ENCODE measurements at regions not wholly inside any gene's neighbourhood (a gene's known extent, or its start where the extent isn't known, plus 50 kb on each side); places are given as distances from the start of the nearest gene placed in this dataset.

DNA sequence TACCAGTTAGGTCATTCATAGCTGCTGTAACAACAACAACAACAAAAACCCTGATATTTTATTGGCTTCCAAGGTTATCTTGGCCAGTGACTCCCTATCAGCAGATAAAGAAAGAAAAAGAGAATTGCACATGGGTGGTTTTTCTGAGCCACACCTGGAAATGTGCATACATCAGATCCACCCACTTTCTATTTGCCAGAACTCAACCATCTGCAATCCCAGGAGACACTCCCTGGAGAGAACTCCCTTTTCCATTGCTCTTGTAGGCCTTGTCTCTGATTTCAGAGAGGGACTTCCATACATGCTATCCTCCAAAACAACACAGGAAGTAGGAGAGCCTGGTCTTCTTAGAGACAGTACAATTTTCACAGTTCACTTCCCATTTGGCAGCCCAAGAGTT lies 74.9 kb upstream of the ZC3H11B start:
- Mint-ChIP-seq H3K9me3 (no peaks in the 10 kb centered on the region), H3K36me3 (ENCODE audit: insufficient read depth in 1 of 3, low read depth in 3 of 3) (no peaks in the 10 kb centered on the region), H3K27ac (no peak overlapping the region), H3K4me1 (peaks cover 0 to 5% of the 10 kb centered on the region in 2 experiments; a peak in 1 of 4 replicates), H3K4me3 (no peak overlapping the region), H3K27me3 (ENCODE audit: low read depth) (no peaks in the 10 kb centered on the region)
- Histone ChIP-seq H4K8ac (replicated peaks; ENCODE audit: insufficient read length, low read depth, low read length) (no peak overlapping the region), H3K79me2 (ENCODE audit: insufficient read depth, low read length) (no peaks in the 10 kb centered on the region), H3K23me2 (ENCODE audit: insufficient read length, low read depth, low read length, poor library complexity, severe bottlenecking) (no peaks in the 10 kb centered on the region), H3K18ac (ENCODE audit: insufficient read length, low read depth, low read length) (no peak overlapping the region), H3K4me2 (ENCODE audit: insufficient read depth, insufficient read length, low read length) (no peak overlapping the region), H3K23ac (ENCODE audit: insufficient read length, low read depth, low read length) (no peak overlapping the region), H3K27ac (ENCODE audit: insufficient read length, low read depth, low read length) (no peak overlapping the region), H3K14ac (ENCODE audit: insufficient read depth, low read length) (no peak overlapping the region), H2BK15ac (ENCODE audit: low read depth, low read length) (no peak overlapping the region), H2BK120ac (ENCODE audit: low read depth, low read length, poor library complexity, severe bottlenecking) (no peak overlapping the region), H2BK12ac (ENCODE audit: insufficient read length, low read depth, low read length) (no peak overlapping the region), H3K4me1 (ENCODE audit: insufficient read depth, low read length) (no peaks in the 10 kb centered on the region), H3K4ac (ENCODE audit: low read depth, low read length) (no peak overlapping the region), H4K5ac (ENCODE audit: insufficient read length, low read depth, low read length) (no peak overlapping the region), H3K27me3 (ENCODE audit: insufficient read depth, low read length) (no peaks in the 10 kb centered on the region), H3T11ph (ENCODE audit: low read length) (no peak overlapping the region), H2AFZ (ENCODE audit: low read length) (no peak overlapping the region), H4K91ac (ENCODE audit: insufficient read length, low read depth, low read length) (no peak overlapping the region), H2BK5ac (ENCODE audit: insufficient read length, low read length) (no peak overlapping the region), H4K20me1 (ENCODE audit: control insufficient read depth, insufficient read depth, insufficient read length) (no peaks in the 10 kb centered on the region), H2BK20ac (ENCODE audit: low read depth, low read length, poor library complexity, severe bottlenecking) (no peak overlapping the region), H3K79me1 (ENCODE audit: insufficient read depth, low read depth, low read length, poor library complexity, severe bottlenecking) (no peaks in the 10 kb centered on the region), H3K9me3 (ENCODE audit: control insufficient read depth, low read depth, low read length) (no peaks in the 10 kb centered on the region), H2AK5ac (ENCODE audit: insufficient read length, low read length) (no peak overlapping the region), H3K9ac (ENCODE audit: extremely low read depth, insufficient read length, low read length) (no peak overlapping the region), H3K56ac (ENCODE audit: insufficient read length, low read depth, low read length) (no peak overlapping the region)
- DNase-seq, result no peak
- TF ChIP-seq, protein P1, sequence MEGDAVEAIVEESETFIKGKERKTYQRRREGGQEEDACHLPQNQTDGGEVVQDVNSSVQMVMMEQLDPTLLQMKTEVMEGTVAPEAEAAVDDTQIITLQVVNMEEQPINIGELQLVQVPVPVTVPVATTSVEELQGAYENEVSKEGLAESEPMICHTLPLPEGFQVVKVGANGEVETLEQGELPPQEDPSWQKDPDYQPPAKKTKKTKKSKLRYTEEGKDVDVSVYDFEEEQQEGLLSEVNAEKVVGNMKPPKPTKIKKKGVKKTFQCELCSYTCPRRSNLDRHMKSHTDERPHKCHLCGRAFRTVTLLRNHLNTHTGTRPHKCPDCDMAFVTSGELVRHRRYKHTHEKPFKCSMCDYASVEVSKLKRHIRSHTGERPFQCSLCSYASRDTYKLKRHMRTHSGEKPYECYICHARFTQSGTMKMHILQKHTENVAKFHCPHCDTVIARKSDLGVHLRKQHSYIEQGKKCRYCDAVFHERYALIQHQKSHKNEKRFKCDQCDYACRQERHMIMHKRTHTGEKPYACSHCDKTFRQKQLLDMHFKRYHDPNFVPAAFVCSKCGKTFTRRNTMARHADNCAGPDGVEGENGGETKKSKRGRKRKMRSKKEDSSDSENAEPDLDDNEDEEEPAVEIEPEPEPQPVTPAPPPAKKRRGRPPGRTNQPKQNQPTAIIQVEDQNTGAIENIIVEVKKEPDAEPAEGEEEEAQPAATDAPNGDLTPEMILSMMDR (conservative IDR thresholded peaks at IDR 0.05), result no peak

All from H9 (cell line).